GM23338 (cell line): ENCODE measurements at regions not wholly inside any gene's neighbourhood (a gene's known extent, or its start where the extent isn't known, plus 50 kb on each side); places are given as distances from the start of the nearest gene placed in this dataset.

ENCODE experiments used
- CREB1 ChIP-seq: fragments of 250-450 bp; sonication (Bioruptor Pico); IDR thresholded peaks from 2 replicates; pipeline ENCODE4 v1.5.0; 2020; ENCODE audit warnings: low read depth, mild to moderate bottlenecking, moderate library complexity
- CTCF ChIP-seq, 2 experiments: fragments of 200-600 bp in 1 of 2; sonication (generic) in 1 of 2; conservative IDR thresholded peaks; 2 replicates each; pipeline versions ENCODE4 v1.5.1 to v1.6.1; 2016 to 2017; ENCODE audit warnings: antibody characterized with exemption in 2 of 2, low read depth in 2 of 2, mild to moderate bottlenecking in 2 of 2, moderate library complexity in 1 of 2
- EZH2phosphoT487 ChIP-seq: fragments of 200-600 bp; sonication (generic); IDR thresholded peaks from one replicate; pipeline ENCODE4 v1.8.1; 2018; ENCODE audit warnings: antibody characterized with exemption; ENCODE audit not compliant: unreplicated experiment
- JUNB ChIP-seq: IDR thresholded peaks from one replicate; pipeline ENCODE4 v1.6.1; 2016; ENCODE audit warnings: antibody characterized with exemption; ENCODE audit not compliant: unreplicated experiment
- POLR2AphosphoS5 ChIP-seq: IDR thresholded peaks from 2 replicates; pipeline ENCODE4 v1.6.1; 2016; ENCODE audit warnings: antibody characterized with exemption, low read depth
- REST ChIP-seq: IDR thresholded peaks from one replicate; pipeline ENCODE4 v1.6.1; 2018; ENCODE audit warnings: antibody characterized with exemption; ENCODE audit not compliant: unreplicated experiment

- TF ChIP-seq CTCF (conservative IDR thresholded peaks at IDR 0.05; ENCODE audit: low read depth in 2 of 2) (no peak), POLR2AphosphoS5 (no peak), REST (no peak), EZH2phosphoT487 (no peak), JUNB (no peak), CREB1 (CRISPR knock-in tag) (no peak)
Observed at GRCh38 chrY:19541475-19542306, 202.8 kb downstream of the KDM5D start.
